Neural cell (in vitro differentiated cells): ENCODE measurements at regions not wholly inside any gene's neighbourhood (a gene's known extent, or its start where the extent isn't known, plus 50 kb on each side); places are given as distances from the start of the nearest gene placed in this dataset.

Source experiments
- CTCF ChIP-seq: fragments of 450-650 bp; IDR thresholded peaks from 2 replicates; pipeline ENCODE4 v1.5.1; 2014; ENCODE audit warnings: antibody characterized with exemption, mild to moderate bottlenecking, moderate library complexity; ENCODE audit not compliant: poor library complexity, severe bottlenecking
- EZH2 ChIP-seq: fragments of 200-600, 300-800 bp; shearing (Covaris generic), sonication (generic); IDR thresholded peaks from 2 replicates; pipeline ENCODE4 v1.6.1; 2014; ENCODE audit warnings: antibody characterized with exemption, low read length, borderline replicate concordance, mild to moderate bottlenecking; ENCODE audit not compliant: insufficient read depth, poor library complexity, severe bottlenecking
- RAD21 ChIP-seq: fragments of 450-650 bp; conservative IDR thresholded peaks from 2 replicates; pipeline ENCODE4 v1.6.1; 2014; ENCODE audit warnings: antibody characterized with exemption, mild to moderate bottlenecking, moderate library complexity

GRCh38 chr1:233730809-233731208 lies 116.9 kb downstream of the KCNK1 start:
- no peak for TF ChIP-seq CTCF
- no peak for TF ChIP-seq RAD21
- no peak for TF ChIP-seq EZH2
